ENCODE measurements at regions not wholly inside any gene's neighbourhood (a gene's known extent, or its start where the extent isn't known, plus 50 kb on each side); places are given as distances from the start of the nearest gene placed in this dataset.
"Not testable (repeated sequence)": the region's sequence is repeated elsewhere in the genome, so short reads cannot be mapped to it uniquely, and the experiment has no call there.

GRCh38 chr12:27133022-27133590 lies 50.7 kb upstream of the C12orf71 start:
- TF ChIP-seq CTCF (IDR thresholded peaks at IDR 0.05), result no peak
- ATAC-seq (no peak), DNase-seq (no peak)
- intact Hi-C loops (cut with DNase I, micrococcal nuclease), result no loop called here
- Histone ChIP-seq H3K36me3 (ENCODE audit: low read depth) (no peaks in the 10 kb centered on the region), H3K9me3 (no peaks in the 10 kb centered on the region), H3K4me3 (no peak overlapping the region), H3K4me1 (ENCODE audit: low read depth) (no peaks in the 10 kb centered on the region)

GRCh38 chr12:27140478-27140969 lies 58.1 kb upstream of the C12orf71 start:
- no peak overlapping the region for H3K4me3 ChIP-seq
- H3K36me3 ChIP-seq (ENCODE audit: low read depth), result no peaks in the 10 kb centered on the region
- H3K4me1 ChIP-seq (ENCODE audit: low read depth), result no peaks in the 10 kb centered on the region
- no peak for DNase-seq
- no peak for ATAC-seq
- TF ChIP-seq CTCF (IDR thresholded peaks at IDR 0.05), result no peak
- H3K9me3 ChIP-seq, result no peaks in the 10 kb centered on the region
- intact Hi-C loops (cut with DNase I, micrococcal nuclease), result no loop called here

GRCh38 chr12:27142101-27142721 lies 59.8 kb upstream of the C12orf71 start:
- DNase-seq (peak in 1 of 3 donors; percentile 86), ATAC-seq (peak; percentile 93)
- Histone ChIP-seq H3K9me3 (no peaks in the 10 kb centered on the region), H3K36me3 (ENCODE audit: low read depth) (no peaks in the 10 kb centered on the region), H3K4me1 (ENCODE audit: low read depth) (no peaks in the 10 kb centered on the region), H3K4me3 (no peak overlapping the region)
- intact Hi-C loops (cut with DNase I, micrococcal nuclease), result no loop called here
- TF ChIP-seq CTCF (IDR thresholded peaks at IDR 0.05), result peak; percentile 61

- Histone ChIP-seq H3K4me3 (no peak overlapping the region), H3K4me1 (ENCODE audit: low read depth) (no peaks in the 10 kb centered on the region), H3K9me3 (no peaks in the 10 kb centered on the region), H3K36me3 (ENCODE audit: low read depth) (no peaks in the 10 kb centered on the region)
- TF ChIP-seq CTCF (IDR thresholded peaks at IDR 0.05), result no peak
- ATAC-seq, result no peak
- DNase-seq, result no peak
- intact Hi-C loops (cut with DNase I, micrococcal nuclease), result no loop called here
These were observed 61.1 kb upstream of the C12orf71 start for GRCh38 chr12:27143256-27144069.

- intact Hi-C loops (cut with DNase I, micrococcal nuclease); H3K4me3 ChIP-seq; H3K9me3 ChIP-seq; H3K36me3 ChIP-seq (ENCODE audit: low read depth); DNase-seq; H3K4me1 ChIP-seq (ENCODE audit: low read depth); ATAC-seq: not testable (repeated sequence)
These were observed 63.3 kb upstream of the C12orf71 start for GRCh38 chr12:27145725-27146124.

GRCh38 chr12:27148373-27148772 lies 66.0 kb upstream of the C12orf71 start:
- Histone ChIP-seq H3K9me3 (no peaks in the 10 kb centered on the region), H3K4me1 (ENCODE audit: low read depth) (no peaks in the 10 kb centered on the region), H3K4me3 (no peak overlapping the region), H3K36me3 (ENCODE audit: low read depth) (no peaks in the 10 kb centered on the region)
- TF ChIP-seq CTCF (IDR thresholded peaks at IDR 0.05), result no peak
- no peak for DNase-seq
- ATAC-seq, result no peak
- intact Hi-C loops (cut with DNase I, micrococcal nuclease), result no loop called here

Measured in mucosa of descending colon (tissue), 3 donors.